BLaER1 treated with 17β-estradiol and CSF1 and Interleukin-3, amounts not matched to agents 10 nM and 100 nM (cell line): ENCODE measurements at regions not wholly inside any gene's neighbourhood (a gene's known extent, or its start where the extent isn't known, plus 50 kb on each side); places are given as distances from the start of the nearest gene placed in this dataset.

Source experiments
- H3K27ac ChIP-seq, 11 experiments: shearing (Covaris generic); formaldehyde crosslinking; 2 replicates each; pipeline ENCODE4 v1.8.1; 2022
- H3K27me3 ChIP-seq, 11 experiments: shearing (Covaris generic); formaldehyde crosslinking; 2 replicates each; pipeline ENCODE4 v1.8.1; 2022
- H3K36me3 ChIP-seq, 11 experiments: shearing (Covaris generic); formaldehyde crosslinking; 2 replicates each; pipeline ENCODE4 v1.8.1; 2022
- H3K4me1 ChIP-seq, 10 experiments: shearing (Covaris generic); formaldehyde crosslinking; 2 replicates each; pipeline ENCODE4 v1.8.1; 2022
- H3K4me2 ChIP-seq, 11 experiments: shearing (Covaris generic); formaldehyde crosslinking; 2 replicates each; pipeline ENCODE4 v1.8.1; 2022
- H3K4me3 ChIP-seq, 10 experiments: shearing (Covaris generic); formaldehyde crosslinking; 2 replicates each; pipeline ENCODE4 v1.8.1; 2022
- H3K9ac ChIP-seq, 11 experiments: shearing (Covaris generic); formaldehyde crosslinking; 2 replicates each; pipeline ENCODE4 v1.8.1; 2022
- H3K9me3 ChIP-seq, 11 experiments: shearing (Covaris generic); formaldehyde crosslinking; replicated peaks in 1 of 11; 2 replicates each; pipeline ENCODE4 v1.8.1; 2022
- H4K20me1 ChIP-seq, 11 experiments: shearing (Covaris generic); formaldehyde crosslinking; 2 replicates each; pipeline ENCODE4 v1.8.1; 2022
- Cebpa-rat ChIP-seq, 11 experiments: shearing (Covaris generic); IDR thresholded peaks; 2 replicates each; pipeline ENCODE4 v1.8.1; 2022

- Histone ChIP-seq H3K27ac (no peak overlapping the region), H4K20me1 (no peaks in the 10 kb centered on the region), H3K9ac (no peak overlapping the region), H3K9me3 (no peaks in the 10 kb centered on the region), H3K27me3 (no peaks in the 10 kb centered on the region), H3K4me3 (no peak overlapping the region), H3K4me2 (no peak overlapping the region), H3K36me3 (no peaks in the 10 kb centered on the region), H3K4me1 (0 out of 20 replicates have a peak, but pooled peaks cover 0 to 9% (median 0%) of the 10 kb centered on the region in 10 experiments)
- no peak for TF ChIP-seq Cebpa-rat (IDR thresholded peaks at IDR 0.05)
Observed at GRCh38 chr2:6645672-6646071, 220.0 kb downstream of the CMPK2 start.

- H3K9me3 ChIP-seq, result no peaks in the 10 kb centered on the region
- H3K27ac ChIP-seq, result no peak overlapping the region
- no peak for TF ChIP-seq Cebpa-rat (IDR thresholded peaks at IDR 0.05)
- no peaks in the 10 kb centered on the region for H3K36me3 ChIP-seq
- 0 out of 20 replicates have a peak, but pooled peaks cover 0 to 9% (median 0%) of the 10 kb centered on the region in 10 experiments for H3K4me1 ChIP-seq
- no peaks in the 10 kb centered on the region for H3K27me3 ChIP-seq
- no peak overlapping the region for H3K4me2 ChIP-seq
- H3K9ac ChIP-seq, result no peak overlapping the region
- H3K4me3 ChIP-seq, result no peak overlapping the region
- no peaks in the 10 kb centered on the region for H4K20me1 ChIP-seq
Observed at GRCh38 chr2:6647046-6647445, 218.7 kb downstream of the CMPK2 start.

- H3K9me3 ChIP-seq, result no peaks in the 10 kb centered on the region
- H3K27ac ChIP-seq, result no peak overlapping the region
- no peaks in the 10 kb centered on the region for H4K20me1 ChIP-seq
- TF ChIP-seq Cebpa-rat (IDR thresholded peaks at IDR 0.05), result no peak
- H3K36me3 ChIP-seq, result no peaks in the 10 kb centered on the region
- H3K4me2 ChIP-seq, result no peak overlapping the region
- no peaks in the 10 kb centered on the region for H3K27me3 ChIP-seq
- H3K9ac ChIP-seq, result no peak overlapping the region
- H3K4me1 ChIP-seq, result 0 out of 20 replicates have a peak, but pooled peaks cover 0 to 9% (median 0%) of the 10 kb centered on the region in 10 experiments
- no peak overlapping the region for H3K4me3 ChIP-seq
Observed at GRCh38 chr2:6648596-6649247, 217.0 kb downstream of the CMPK2 start.

GRCh38 chr2:6650311-6650710 is 215.4 kb downstream of the CMPK2 start:
- Histone ChIP-seq H3K4me3 (no peak overlapping the region), H4K20me1 (no peaks in the 10 kb centered on the region), H3K4me1 (no peaks in the 10 kb centered on the region), H3K9me3 (no peaks in the 10 kb centered on the region), H3K4me2 (no peak overlapping the region), H3K9ac (no peak overlapping the region), H3K27ac (no peak overlapping the region), H3K36me3 (no peaks in the 10 kb centered on the region), H3K27me3 (no peaks in the 10 kb centered on the region)
- TF ChIP-seq Cebpa-rat (IDR thresholded peaks at IDR 0.05), result no peak

GRCh38 chr2:6652251-6652650 is 213.5 kb downstream of the CMPK2 start:
- Histone ChIP-seq H4K20me1 (no peaks in the 10 kb centered on the region), H3K27me3 (no peaks in the 10 kb centered on the region), H3K4me2 (no peak overlapping the region), H3K9me3 (no peaks in the 10 kb centered on the region), H3K36me3 (no peaks in the 10 kb centered on the region), H3K27ac (no peak overlapping the region), H3K4me3 (no peak overlapping the region), H3K4me1 (no peaks in the 10 kb centered on the region), H3K9ac (no peak overlapping the region)
- no peak for TF ChIP-seq Cebpa-rat (IDR thresholded peaks at IDR 0.05)

GRCh38 chr2:6653281-6653750 is 212.4 kb downstream of the CMPK2 start:
- Histone ChIP-seq H3K36me3 (no peaks in the 10 kb centered on the region), H3K4me3 (no peak overlapping the region), H3K27me3 (no peaks in the 10 kb centered on the region), H3K27ac (no peak overlapping the region), H3K4me2 (no peak overlapping the region), H3K4me1 (no peaks in the 10 kb centered on the region), H4K20me1 (no peaks in the 10 kb centered on the region), H3K9ac (no peak overlapping the region), H3K9me3 (no peaks in the 10 kb centered on the region)
- no peak for TF ChIP-seq Cebpa-rat (IDR thresholded peaks at IDR 0.05)

- no peaks in the 10 kb centered on the region for H3K27me3 ChIP-seq
- no peak for TF ChIP-seq Cebpa-rat (IDR thresholded peaks at IDR 0.05)
- no peaks in the 10 kb centered on the region for H3K4me1 ChIP-seq
- H4K20me1 ChIP-seq, result no peaks in the 10 kb centered on the region
- H3K36me3 ChIP-seq, result no peaks in the 10 kb centered on the region
- no peak overlapping the region for H3K27ac ChIP-seq
- H3K9me3 ChIP-seq, result no peaks in the 10 kb centered on the region
- no peak overlapping the region for H3K4me2 ChIP-seq
- H3K4me3 ChIP-seq, result no peak overlapping the region
- no peak overlapping the region for H3K9ac ChIP-seq
Observed at GRCh38 chr2:6654279-6654678, 211.4 kb downstream of the CMPK2 start.

- no peaks in the 10 kb centered on the region for H4K20me1 ChIP-seq
- H3K4me3 ChIP-seq, result no peak overlapping the region
- H3K4me1 ChIP-seq, result no peaks in the 10 kb centered on the region
- H3K9ac ChIP-seq, result no peak overlapping the region
- H3K36me3 ChIP-seq, result no peaks in the 10 kb centered on the region
- no peaks in the 10 kb centered on the region for H3K27me3 ChIP-seq
- H3K27ac ChIP-seq, result no peak overlapping the region
- no peak for TF ChIP-seq Cebpa-rat (IDR thresholded peaks at IDR 0.05)
- no peaks in the 10 kb centered on the region for H3K9me3 ChIP-seq
- H3K4me2 ChIP-seq, result no peak overlapping the region
Observed at GRCh38 chr2:6656633-6657032, 209.1 kb downstream of the CMPK2 start.

GRCh38 chr2:6657136-6657535 is 208.6 kb downstream of the CMPK2 start:
- TF ChIP-seq Cebpa-rat (IDR thresholded peaks at IDR 0.05), result no peak
- no peaks in the 10 kb centered on the region for H4K20me1 ChIP-seq

GRCh38 chr2:6657855-6658254 is 207.9 kb downstream of the CMPK2 start:
- no peaks in the 10 kb centered on the region for H3K4me1 ChIP-seq
- H4K20me1 ChIP-seq, result no peaks in the 10 kb centered on the region
- no peak overlapping the region for H3K27ac ChIP-seq
- H3K9ac ChIP-seq, result no peak overlapping the region
- no peak overlapping the region for H3K4me2 ChIP-seq
- no peaks in the 10 kb centered on the region for H3K9me3 ChIP-seq
- TF ChIP-seq Cebpa-rat (IDR thresholded peaks at IDR 0.05), result no peak
- H3K27me3 ChIP-seq, result no peaks in the 10 kb centered on the region
- H3K4me3 ChIP-seq, result no peak overlapping the region
- no peaks in the 10 kb centered on the region for H3K36me3 ChIP-seq

More at GRCh38 chr2:6657136-6657535, 208.6 kb downstream of the CMPK2 start:
- Histone ChIP-seq H3K27ac (no peak overlapping the region), H3K36me3 (no peaks in the 10 kb centered on the region), H3K4me3 (no peak overlapping the region), H3K4me1 (no peaks in the 10 kb centered on the region), H3K9me3 (no peaks in the 10 kb centered on the region), H3K9ac (no peak overlapping the region), H3K4me2 (no peak overlapping the region), H3K27me3 (no peaks in the 10 kb centered on the region)
